ENCODE measurements at regions not wholly inside any gene's neighbourhood (a gene's known extent, or its start where the extent isn't known, plus 50 kb on each side); places are given as distances from the start of the nearest gene placed in this dataset.
A peak's percentile ranks its signal among the peaks of the same experiment; 100 is the strongest.

GRCh38 chr9:17846948-17847655 lies 268.2 kb downstream of the SH3GL2 start:
- H3K4me3 Mint-ChIP-seq, result no peak overlapping the region
- no peak overlapping the region for H3K27ac Mint-ChIP-seq
- no peaks in the 10 kb centered on the region for H3K4me1 Mint-ChIP-seq
- H3K9me3 Mint-ChIP-seq, result peaks cover 17% of the 10 kb centered on the region
- H3K27me3 Mint-ChIP-seq, result peaks cover 3% of the 10 kb centered on the region
- ATAC-seq, result no peak
- DNase-seq, result no peak
- H3K36me3 Mint-ChIP-seq (ENCODE audit: low read depth), result no peaks in the 10 kb centered on the region

DNA sequence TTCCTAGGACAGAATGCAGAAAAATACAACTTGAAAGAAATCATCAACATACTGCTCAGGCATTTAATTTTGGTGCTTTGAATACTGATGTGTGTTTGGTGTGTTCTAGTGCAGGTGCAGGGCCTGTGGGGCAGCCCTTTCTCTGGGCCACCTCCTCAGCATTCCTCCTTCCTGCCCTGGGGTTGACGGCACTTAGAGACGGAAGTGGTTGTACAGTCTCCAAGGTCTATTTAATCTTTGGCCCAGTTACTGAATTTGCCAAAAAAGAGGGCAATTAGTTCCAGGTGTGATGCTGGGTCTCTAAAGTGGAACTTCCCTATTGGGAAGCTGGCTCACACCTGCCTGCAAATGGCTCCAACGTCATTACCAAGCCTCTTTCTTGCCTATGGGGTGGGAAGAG lies 269.0 kb downstream of the SH3GL2 start:
- Mint-ChIP-seq H3K27ac (no peak overlapping the region), H3K4me1 (no peaks in the 10 kb centered on the region), H3K36me3 (ENCODE audit: low read depth) (no peaks in the 10 kb centered on the region), H3K4me3 (no peak overlapping the region), H3K27me3 (peaks cover 3% of the 10 kb centered on the region), H3K9me3 (peaks cover 17% of the 10 kb centered on the region)
- DNase-seq (no peak), ATAC-seq (no peak)

DNA sequence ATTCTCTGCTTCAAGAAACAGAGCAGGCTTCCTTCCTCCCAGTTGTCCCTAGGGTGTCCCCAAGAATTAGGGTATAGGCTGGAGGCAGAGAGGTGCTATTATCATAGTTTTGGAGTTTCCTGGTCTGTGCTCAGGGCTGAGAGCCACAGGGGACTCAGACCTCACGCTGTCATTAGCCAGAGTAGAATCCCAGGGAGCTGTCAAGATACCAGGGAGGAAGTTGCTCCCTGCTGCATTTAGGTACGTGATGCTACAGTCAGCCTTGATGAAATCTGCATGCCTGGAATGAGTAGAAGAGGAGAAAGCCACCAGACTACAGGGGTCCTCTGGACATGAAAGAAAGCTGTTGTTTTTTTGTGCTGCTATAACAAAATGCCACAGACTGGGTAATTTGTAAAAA lies 273.2 kb downstream of the SH3GL2 start:
- no peak for DNase-seq
- no peak overlapping the region for H3K27ac Mint-ChIP-seq
- no peaks in the 10 kb centered on the region for H3K4me1 Mint-ChIP-seq
- H3K36me3 Mint-ChIP-seq (ENCODE audit: low read depth), result no peaks in the 10 kb centered on the region
- H3K27me3 Mint-ChIP-seq, result peaks cover 2% of the 10 kb centered on the region
- no peak for ATAC-seq
- H3K9me3 Mint-ChIP-seq, result no peaks in the 10 kb centered on the region
- H3K4me3 Mint-ChIP-seq, result no peak overlapping the region

DNA sequence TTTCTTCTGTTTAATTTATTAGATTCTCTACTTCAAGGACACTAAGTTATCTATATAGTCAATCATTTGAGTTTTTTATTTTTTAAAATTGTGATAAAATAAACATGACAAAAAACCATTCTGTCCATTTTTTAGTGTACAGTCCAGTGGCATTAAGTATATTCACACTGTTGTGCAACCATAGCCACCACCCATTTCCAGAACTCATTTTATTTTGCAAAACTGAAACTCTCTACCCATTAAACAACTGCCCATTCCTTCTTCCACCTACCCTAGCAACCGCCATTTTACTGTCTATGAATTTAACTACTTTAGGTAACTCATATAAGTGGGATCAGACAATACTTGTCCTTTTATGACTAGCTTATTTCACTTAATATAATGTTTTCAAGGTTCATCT lies 275.6 kb downstream of the SH3GL2 start:
- Mint-ChIP-seq H3K4me3 (no peak overlapping the region), H3K27me3 (peaks cover 2% of the 10 kb centered on the region), H3K9me3 (no peaks in the 10 kb centered on the region), H3K27ac (no peak overlapping the region), H3K4me1 (no peaks in the 10 kb centered on the region), H3K36me3 (ENCODE audit: low read depth) (no peaks in the 10 kb centered on the region)
- DNase-seq (no peak), ATAC-seq (no peak)

DNA sequence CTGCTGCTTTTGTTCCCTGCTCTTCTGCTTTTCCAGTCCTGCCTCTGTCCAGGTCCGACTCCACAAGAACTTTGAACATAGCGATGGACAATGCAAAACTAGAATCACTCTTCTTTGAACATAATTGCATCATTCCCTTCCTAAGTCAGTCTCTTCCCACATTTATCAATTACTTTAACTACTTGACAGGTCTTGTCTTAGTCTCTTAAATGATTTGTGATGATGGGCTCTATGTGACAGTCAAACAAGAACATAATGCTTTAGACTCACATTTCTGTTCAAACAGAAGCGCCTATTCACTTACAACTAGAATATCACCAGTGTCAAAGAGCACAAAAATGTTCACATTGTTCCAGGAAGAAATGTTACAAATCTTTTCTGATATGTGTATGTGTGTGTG lies 278.1 kb downstream of the SH3GL2 start:
- DNase-seq (no peak), ATAC-seq (no peak)
- peaks cover 2% of the 10 kb centered on the region for H3K27me3 Mint-ChIP-seq
- no peaks in the 10 kb centered on the region for H3K9me3 Mint-ChIP-seq
- H3K27ac Mint-ChIP-seq, result no peak overlapping the region
- no peaks in the 10 kb centered on the region for H3K36me3 Mint-ChIP-seq (ENCODE audit: low read depth)
- H3K4me1 Mint-ChIP-seq, result no peaks in the 10 kb centered on the region
- H3K4me3 Mint-ChIP-seq, result no peak overlapping the region

- no peak overlapping the region for H3K27ac Mint-ChIP-seq
- H3K9me3 Mint-ChIP-seq, result peaks cover 4% of the 10 kb centered on the region
- ATAC-seq, result no peak
- H3K36me3 Mint-ChIP-seq (ENCODE audit: low read depth), result no peaks in the 10 kb centered on the region
- no peak for DNase-seq
- peaks cover 7% of the 10 kb centered on the region for H3K27me3 Mint-ChIP-seq
- no peaks in the 10 kb centered on the region for H3K4me1 Mint-ChIP-seq
- no peak overlapping the region for H3K4me3 Mint-ChIP-seq
Observed at GRCh38 chr9:17859228-17859627, 280.4 kb downstream of the SH3GL2 start.

GRCh38 chr9:17859987-17860386 lies 281.1 kb downstream of the SH3GL2 start:
- Mint-ChIP-seq H3K4me3 (no peak overlapping the region), H3K27ac (no peak overlapping the region), H3K4me1 (no peaks in the 10 kb centered on the region), H3K9me3 (peaks cover 4% of the 10 kb centered on the region), H3K36me3 (ENCODE audit: low read depth) (no peaks in the 10 kb centered on the region), H3K27me3 (peaks cover 7% of the 10 kb centered on the region)
- ATAC-seq, result no peak
- no peak for DNase-seq

GRCh38 chr9:17862101-17862500 lies 283.2 kb downstream of the SH3GL2 start:
- Mint-ChIP-seq H3K27me3 (peaks cover 4% of the 10 kb centered on the region), H3K27ac (no peak overlapping the region), H3K4me1 (no peaks in the 10 kb centered on the region), H3K36me3 (ENCODE audit: low read depth) (no peaks in the 10 kb centered on the region), H3K9me3 (peaks cover 4% of the 10 kb centered on the region), H3K4me3 (no peak overlapping the region)
- no peak for ATAC-seq
- DNase-seq, result no peak

- H3K9me3 Mint-ChIP-seq, result peaks cover 4% of the 10 kb centered on the region
- H3K4me3 Mint-ChIP-seq, result no peak overlapping the region
- H3K27ac Mint-ChIP-seq, result no peak overlapping the region
- ATAC-seq, result no peak
- no peaks in the 10 kb centered on the region for H3K4me1 Mint-ChIP-seq
- DNase-seq, result no peak
- no peaks in the 10 kb centered on the region for H3K36me3 Mint-ChIP-seq (ENCODE audit: low read depth)
- peaks cover 4% of the 10 kb centered on the region for H3K27me3 Mint-ChIP-seq
Observed at GRCh38 chr9:17862629-17863028, 283.8 kb downstream of the SH3GL2 start.

GRCh38 chr9:17863213-17863883 lies 284.5 kb downstream of the SH3GL2 start:
- H3K36me3 Mint-ChIP-seq (ENCODE audit: low read depth), result no peaks in the 10 kb centered on the region
- no peaks in the 10 kb centered on the region for H3K4me1 Mint-ChIP-seq
- peaks cover 4% of the 10 kb centered on the region for H3K9me3 Mint-ChIP-seq
- H3K27me3 Mint-ChIP-seq, result peaks cover 4% of the 10 kb centered on the region
- H3K27ac Mint-ChIP-seq, result no peak overlapping the region
- peak; percentile 10 for ATAC-seq
- DNase-seq, result no peak
- no peak overlapping the region for H3K4me3 Mint-ChIP-seq

- H3K4me3 Mint-ChIP-seq, result no peak overlapping the region
- H3K4me1 Mint-ChIP-seq, result no peaks in the 10 kb centered on the region
- no peaks in the 10 kb centered on the region for H3K36me3 Mint-ChIP-seq (ENCODE audit: low read depth)
- ATAC-seq, result no peak
- peaks cover 4% of the 10 kb centered on the region for H3K9me3 Mint-ChIP-seq
- peaks cover 4% of the 10 kb centered on the region for H3K27me3 Mint-ChIP-seq
- no peak for DNase-seq
- H3K27ac Mint-ChIP-seq, result no peak overlapping the region
Observed at GRCh38 chr9:17863924-17864323, 285.1 kb downstream of the SH3GL2 start.

GRCh38 chr9:17864951-17865350 lies 286.1 kb downstream of the SH3GL2 start:
- no peak overlapping the region for H3K4me3 Mint-ChIP-seq
- peaks cover 4% of the 10 kb centered on the region for H3K9me3 Mint-ChIP-seq
- no peaks in the 10 kb centered on the region for H3K36me3 Mint-ChIP-seq (ENCODE audit: low read depth)
- H3K27ac Mint-ChIP-seq, result no peak overlapping the region
- ATAC-seq (no peak), DNase-seq (no peak)
- peaks cover 4% of the 10 kb centered on the region for H3K27me3 Mint-ChIP-seq
- H3K4me1 Mint-ChIP-seq, result no peaks in the 10 kb centered on the region

GRCh38 chr9:17865881-17866280 lies 287.0 kb downstream of the SH3GL2 start:
- H3K27me3 Mint-ChIP-seq, result peaks cover 4% of the 10 kb centered on the region
- ATAC-seq (no peak), DNase-seq (no peak)
- no peaks in the 10 kb centered on the region for H3K36me3 Mint-ChIP-seq (ENCODE audit: low read depth)
- H3K9me3 Mint-ChIP-seq, result peaks cover 4% of the 10 kb centered on the region
- no peak overlapping the region for H3K4me3 Mint-ChIP-seq
- no peaks in the 10 kb centered on the region for H3K4me1 Mint-ChIP-seq
- no peak overlapping the region for H3K27ac Mint-ChIP-seq

DNA sequence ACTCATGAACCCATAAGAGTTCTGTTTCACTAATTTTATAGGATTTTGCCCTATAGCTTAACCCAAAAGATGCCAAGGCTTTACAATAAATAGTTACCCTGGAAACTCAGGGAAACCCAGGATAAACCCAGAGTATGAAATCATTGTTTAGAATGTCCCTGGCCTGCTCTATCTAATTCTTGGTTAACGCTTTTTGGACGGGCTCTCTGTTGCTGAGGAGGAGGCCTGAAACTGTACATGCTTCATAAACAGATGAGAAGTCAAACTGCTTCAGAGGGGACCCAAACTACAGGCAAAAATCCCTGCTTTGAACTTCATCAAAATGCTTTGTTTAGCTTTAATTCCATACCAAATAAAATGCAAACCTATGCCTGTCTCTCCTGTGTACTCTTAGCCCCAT lies 291.9 kb downstream of the SH3GL2 start:
- Mint-ChIP-seq H3K27me3 (no peaks in the 10 kb centered on the region), H3K36me3 (ENCODE audit: low read depth) (no peaks in the 10 kb centered on the region)
- DNase-seq, result no peak

DNA sequence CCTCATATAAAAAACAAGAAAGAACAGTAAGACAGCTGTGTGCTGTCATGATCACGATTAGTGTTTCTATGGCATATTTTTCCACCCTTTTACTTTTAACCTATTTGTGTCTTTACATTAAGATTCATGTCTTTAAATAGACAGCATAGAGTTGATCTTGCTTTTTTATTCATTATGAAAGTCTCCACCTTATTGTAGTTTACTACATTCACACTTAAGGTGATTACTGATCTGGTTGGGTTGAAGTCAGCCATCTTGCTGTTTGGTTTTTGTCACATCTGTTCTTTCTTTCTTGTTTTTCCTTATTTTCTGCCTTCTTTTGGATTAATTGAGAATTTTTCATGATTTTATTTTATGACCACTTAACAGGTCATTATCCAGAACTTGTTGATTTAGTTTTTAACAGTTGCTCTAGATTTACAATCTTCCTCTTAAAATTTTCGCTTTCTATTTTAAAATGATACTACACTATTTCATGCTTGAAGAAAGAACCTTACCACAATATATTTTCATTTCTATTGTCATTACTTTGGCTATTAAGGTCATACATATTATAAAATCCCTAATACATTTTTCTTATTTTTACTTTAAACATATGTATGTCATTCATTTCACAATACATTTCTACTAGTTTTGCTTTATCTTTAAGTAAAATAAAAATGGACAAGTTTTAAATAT lies 292.5 kb downstream of the SH3GL2 start:
- Mint-ChIP-seq H3K4me1 (no peaks in the 10 kb centered on the region), H3K9me3 (no peaks in the 10 kb centered on the region), H3K36me3 (ENCODE audit: low read depth) (no peaks in the 10 kb centered on the region), H3K27me3 (no peaks in the 10 kb centered on the region), H3K27ac (no peak overlapping the region), H3K4me3 (no peak overlapping the region)
- DNase-seq (no peak), ATAC-seq (no peak)

More for the DNA sequence above, 291.9 kb downstream of the SH3GL2 start:
- H3K4me1 Mint-ChIP-seq, result no peaks in the 10 kb centered on the region
- no peaks in the 10 kb centered on the region for H3K9me3 Mint-ChIP-seq
- no peak overlapping the region for H3K4me3 Mint-ChIP-seq
- no peak overlapping the region for H3K27ac Mint-ChIP-seq
- ATAC-seq, result no peak

All from activated naive CD8-positive, alpha-beta T cell treated with anti-CD3 and anti-CD28 coated beads, Interleukin-2, amount 50 U/mL, for 24 hours (primary cell).